Astrocyte (in vitro differentiated cells and primary cell): ENCODE measurements at regions not wholly inside any gene's neighbourhood (a gene's known extent, or its start where the extent isn't known, plus 50 kb on each side); places are given as distances from the start of the nearest gene placed in this dataset.

Source experiments
- DNase-seq: peaks from one replicate; pipeline ENCODE4 v3.0.0-alpha.2; 2010; ENCODE audit warnings: low read depth
- FAIRE-seq: peaks from 2 replicates; lab custom pipeline; 2011; peaks lifted over from hg19 to GRCh38; lab: Jason Lieb, UNC
- H2AFZ ChIP-seq: 2 replicates; pipeline ENCODE4 v1.6.0; 2012; ENCODE audit warnings: low read depth, low read length, inconsistent platforms
- H3K27ac ChIP-seq: 2 replicates; pipeline ENCODE4 v1.5.1; 2011; ENCODE audit warnings: low read depth, low read length, inconsistent platforms
- H3K27me3 ChIP-seq: 2 replicates; pipeline ENCODE4 v1.6.0; 2011; ENCODE audit warnings: low read length, inconsistent platforms; ENCODE audit not compliant: insufficient read depth
- H3K36me3 ChIP-seq: 2 replicates; pipeline ENCODE4 v1.5.1; 2011; ENCODE audit warnings: low read length, inconsistent platforms; ENCODE audit not compliant: insufficient read depth
- H3K4me1 ChIP-seq: 2 replicates; pipeline ENCODE4 v1.5.1; 2011; ENCODE audit warnings: low read length, inconsistent platforms; ENCODE audit not compliant: insufficient read depth
- H3K4me2 ChIP-seq: 2 replicates; pipeline ENCODE4 v1.6.0; 2012; ENCODE audit warnings: low read length, inconsistent platforms
- H3K4me3 ChIP-seq: 2 replicates; pipeline ENCODE4 v1.5.1; 2011; ENCODE audit warnings: low read depth, mild to moderate bottlenecking, low read length, inconsistent platforms; ENCODE audit not compliant: insufficient read depth
- H3K79me2 ChIP-seq: 2 replicates; pipeline ENCODE4 v1.6.0; 2012; ENCODE audit warnings: mild to moderate bottlenecking, low read length, inconsistent platforms; ENCODE audit not compliant: insufficient read depth
- H3K9ac ChIP-seq: 2 replicates; pipeline ENCODE4 v1.6.0; 2012; ENCODE audit warnings: mild to moderate bottlenecking, low read length, inconsistent platforms
- H3K9me3 ChIP-seq: 2 replicates; pipeline ENCODE4 v1.5.1; 2012; ENCODE audit warnings: low read depth, mild to moderate bottlenecking, low read length, inconsistent platforms; ENCODE audit not compliant: insufficient read depth
- H4K20me1 ChIP-seq: 2 replicates; pipeline ENCODE4 v1.6.0; 2012; ENCODE audit warnings: low read length, inconsistent platforms; ENCODE audit not compliant: insufficient read depth
- H3K27ac Mint-ChIP-seq: one replicate; pipeline ENCODE4 v1.8.0; 2021; ENCODE audit warnings: mild to moderate bottlenecking, mixed read lengths; ENCODE audit not compliant: unreplicated experiment
- H3K27me3 Mint-ChIP-seq: one replicate; pipeline ENCODE4 v1.8.0; 2021; ENCODE audit warnings: low read depth, mixed read lengths; ENCODE audit not compliant: unreplicated experiment
- H3K36me3 Mint-ChIP-seq: one replicate; pipeline ENCODE4 v1.8.0; 2021; ENCODE audit warnings: low read depth, mixed read lengths; ENCODE audit not compliant: unreplicated experiment
- H3K4me1 Mint-ChIP-seq: one replicate; pipeline ENCODE4 v1.8.0; 2021; ENCODE audit warnings: low read depth, mixed read lengths; ENCODE audit not compliant: unreplicated experiment
- H3K4me3 Mint-ChIP-seq: one replicate; pipeline ENCODE4 v1.8.0; 2021; ENCODE audit warnings: mild to moderate bottlenecking, moderate library complexity, mixed read lengths; ENCODE audit not compliant: unreplicated experiment
- H3K9me3 Mint-ChIP-seq: one replicate; pipeline ENCODE4 v1.8.0; 2021; ENCODE audit warnings: mild to moderate bottlenecking, mixed read lengths; ENCODE audit not compliant: unreplicated experiment
- EZH2 ChIP-seq: IDR thresholded peaks from 2 replicates; pipeline ENCODE4 v1.6.1; 2012; ENCODE audit warnings: mild to moderate bottlenecking, low read length, inconsistent platforms; ENCODE audit not compliant: insufficient read depth
- TF ChIP-seq, protein P1 (sequence below): IDR thresholded peaks from 2 replicates; pipeline ENCODE4 v1.5.1; 2011; ENCODE audit warnings: low read depth, mild to moderate bottlenecking, inconsistent platforms, low read length, moderate library complexity; ENCODE audit not compliant: insufficient read depth

DNA sequence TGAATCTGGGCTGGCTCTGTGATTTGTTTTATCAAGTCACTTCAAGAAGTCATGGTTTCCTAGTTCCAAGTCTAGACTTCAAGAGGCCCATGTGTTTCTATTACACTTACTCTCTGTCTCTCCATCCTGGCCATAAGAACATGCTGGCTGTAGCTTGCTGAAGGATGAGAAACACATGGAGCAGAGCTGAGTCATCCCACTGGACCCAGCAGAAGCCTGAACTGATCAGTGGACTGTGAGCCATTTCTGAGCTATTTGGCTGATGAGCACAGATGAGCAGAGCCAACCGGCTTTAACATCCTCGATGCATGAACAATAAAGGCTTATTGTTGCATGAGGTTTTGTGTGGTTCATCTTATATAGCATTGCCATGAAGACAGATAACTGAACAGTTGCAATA, 290.6 kb upstream of the BOD1L1 start:
- no peak for TF ChIP-seq EZH2
- TF ChIP-seq, protein P1, sequence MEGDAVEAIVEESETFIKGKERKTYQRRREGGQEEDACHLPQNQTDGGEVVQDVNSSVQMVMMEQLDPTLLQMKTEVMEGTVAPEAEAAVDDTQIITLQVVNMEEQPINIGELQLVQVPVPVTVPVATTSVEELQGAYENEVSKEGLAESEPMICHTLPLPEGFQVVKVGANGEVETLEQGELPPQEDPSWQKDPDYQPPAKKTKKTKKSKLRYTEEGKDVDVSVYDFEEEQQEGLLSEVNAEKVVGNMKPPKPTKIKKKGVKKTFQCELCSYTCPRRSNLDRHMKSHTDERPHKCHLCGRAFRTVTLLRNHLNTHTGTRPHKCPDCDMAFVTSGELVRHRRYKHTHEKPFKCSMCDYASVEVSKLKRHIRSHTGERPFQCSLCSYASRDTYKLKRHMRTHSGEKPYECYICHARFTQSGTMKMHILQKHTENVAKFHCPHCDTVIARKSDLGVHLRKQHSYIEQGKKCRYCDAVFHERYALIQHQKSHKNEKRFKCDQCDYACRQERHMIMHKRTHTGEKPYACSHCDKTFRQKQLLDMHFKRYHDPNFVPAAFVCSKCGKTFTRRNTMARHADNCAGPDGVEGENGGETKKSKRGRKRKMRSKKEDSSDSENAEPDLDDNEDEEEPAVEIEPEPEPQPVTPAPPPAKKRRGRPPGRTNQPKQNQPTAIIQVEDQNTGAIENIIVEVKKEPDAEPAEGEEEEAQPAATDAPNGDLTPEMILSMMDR = no peak
- Histone ChIP-seq H3K4me3 (no peak overlapping the region), H3K9ac (peak overlapping the region; percentile 50), H2AFZ (no peak overlapping the region), H3K4me1 (peaks cover 45% of the 10 kb centered on the region), H3K79me2 (no peaks in the 10 kb centered on the region), H3K4me2 (no peak overlapping the region), H3K27me3 (no peaks in the 10 kb centered on the region), H3K27ac (peak overlapping the region; percentile 97), H3K36me3 (no peaks in the 10 kb centered on the region), H3K9me3 (no peaks in the 10 kb centered on the region), H4K20me1 (no peaks in the 10 kb centered on the region)
- Mint-ChIP-seq H3K4me3 (no peak overlapping the region), H3K36me3 (no peaks in the 10 kb centered on the region), H3K9me3 (no peaks in the 10 kb centered on the region), H3K4me1 (peaks cover 51% of the 10 kb centered on the region), H3K27me3 (no peaks in the 10 kb centered on the region), H3K27ac (peak overlapping the region; percentile 99)
- FAIRE-seq = peak; percentile 100
- DNase-seq = peak; percentile 99

DNA sequence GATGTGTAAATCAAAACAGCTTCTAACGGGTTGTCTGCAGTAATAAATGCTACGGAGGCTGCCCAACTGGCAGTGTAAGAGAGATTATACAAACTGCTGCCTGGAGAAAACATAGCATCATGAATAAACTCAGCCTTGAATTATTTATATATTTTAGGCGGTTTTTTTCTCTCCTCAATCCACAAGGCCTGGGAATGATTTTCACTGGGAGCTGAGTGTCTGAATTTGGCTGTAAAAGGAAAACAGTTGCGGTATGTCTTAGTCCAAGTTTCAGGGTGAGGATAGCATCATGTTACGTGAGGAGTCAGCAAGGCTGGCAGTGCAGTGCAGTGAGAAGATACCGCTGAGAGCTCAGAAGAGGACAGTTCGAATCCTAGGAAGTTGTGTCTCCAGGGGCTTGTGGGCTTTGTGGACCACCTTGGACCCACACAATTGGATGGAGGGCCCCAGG, 291.5 kb upstream of the BOD1L1 start:
- no peaks in the 10 kb centered on the region for H3K9me3 ChIP-seq
- Mint-ChIP-seq H3K27me3 (no peaks in the 10 kb centered on the region), H3K4me1 (peaks cover 49% of the 10 kb centered on the region), H3K27ac (peak overlapping the region; percentile 99), H3K9me3 (no peaks in the 10 kb centered on the region), H3K4me3 (no peak overlapping the region), H3K36me3 (no peaks in the 10 kb centered on the region)
- H3K27ac ChIP-seq = peak overlapping the region; percentile 97
- no peaks in the 10 kb centered on the region for H3K36me3 ChIP-seq
- no peaks in the 10 kb centered on the region for H3K79me2 ChIP-seq
- H3K4me3 ChIP-seq = no peak overlapping the region
- H3K4me2 ChIP-seq = no peak overlapping the region
- H3K4me1 ChIP-seq = peaks cover 45% of the 10 kb centered on the region
- peak; percentile 74 for DNase-seq
- TF ChIP-seq, protein P1 = no peak
- no peak for TF ChIP-seq EZH2
- H4K20me1 ChIP-seq = no peaks in the 10 kb centered on the region
- peak overlapping the region; percentile 46 for H3K9ac ChIP-seq
- FAIRE-seq = peak; percentile 78
- peak overlapping the region; percentile 8 for H2AFZ ChIP-seq
- no peaks in the 10 kb centered on the region for H3K27me3 ChIP-seq

DNA sequence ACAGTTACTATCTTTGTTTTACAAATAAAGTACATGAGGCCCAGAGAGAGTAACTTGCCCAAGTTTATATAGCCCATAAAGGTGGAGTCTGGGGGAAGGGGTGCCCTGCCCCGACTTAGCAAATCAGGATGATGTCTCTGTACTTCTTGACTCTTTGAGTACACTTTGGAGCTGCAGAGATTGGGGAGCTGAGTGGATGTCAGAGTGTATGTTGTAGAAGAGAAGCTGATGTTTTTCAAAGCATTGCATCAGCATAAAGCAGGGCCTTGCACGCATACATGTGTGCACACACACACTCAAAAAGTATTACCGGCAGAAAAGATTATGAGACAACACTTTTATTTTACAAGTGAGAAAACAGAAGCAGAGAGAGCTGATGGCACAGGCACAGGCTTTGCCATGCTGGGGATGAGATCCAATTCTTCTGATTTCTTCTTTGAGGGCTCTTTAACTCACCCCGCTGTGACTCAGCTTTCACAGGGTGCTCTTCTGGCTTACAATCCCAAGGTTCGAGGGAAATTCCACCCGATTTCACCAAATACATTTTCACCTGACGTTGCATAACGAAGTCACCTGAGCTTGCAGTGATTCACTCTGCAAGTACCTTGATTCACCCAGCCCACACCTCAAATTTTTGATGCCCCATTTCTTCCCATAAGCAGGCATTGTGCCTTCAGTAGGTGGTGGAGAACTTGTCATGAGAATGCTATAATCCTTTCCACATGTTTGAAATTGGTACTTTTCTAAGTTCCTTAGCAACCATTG, 292.8 kb upstream of the BOD1L1 start:
- TF ChIP-seq, protein P1 = no peak
- TF ChIP-seq EZH2 = no peak
- Mint-ChIP-seq H3K27me3 (no peaks in the 10 kb centered on the region), H3K4me3 (no peak overlapping the region), H3K27ac (peak overlapping the region; percentile 99), H3K9me3 (no peaks in the 10 kb centered on the region), H3K36me3 (no peaks in the 10 kb centered on the region), H3K4me1 (peaks cover 50% of the 10 kb centered on the region)
- Histone ChIP-seq H3K9me3 (no peaks in the 10 kb centered on the region), H3K27ac (peak overlapping the region; percentile 97), H3K4me1 (peaks cover 45% of the 10 kb centered on the region), H3K9ac (peak overlapping the region; percentile 76), H4K20me1 (no peaks in the 10 kb centered on the region), H2AFZ (no peak overlapping the region), H3K27me3 (no peaks in the 10 kb centered on the region), H3K79me2 (no peaks in the 10 kb centered on the region), H3K4me2 (peak overlapping the region; percentile 64), H3K36me3 (no peaks in the 10 kb centered on the region), H3K4me3 (no peak overlapping the region)
- FAIRE-seq (no peak), DNase-seq (no peak)
